ENCODE measurements at regions not wholly inside any gene's neighbourhood (a gene's known extent, or its start where the extent isn't known, plus 50 kb on each side); places are given as distances from the start of the nearest gene placed in this dataset.

DNA sequence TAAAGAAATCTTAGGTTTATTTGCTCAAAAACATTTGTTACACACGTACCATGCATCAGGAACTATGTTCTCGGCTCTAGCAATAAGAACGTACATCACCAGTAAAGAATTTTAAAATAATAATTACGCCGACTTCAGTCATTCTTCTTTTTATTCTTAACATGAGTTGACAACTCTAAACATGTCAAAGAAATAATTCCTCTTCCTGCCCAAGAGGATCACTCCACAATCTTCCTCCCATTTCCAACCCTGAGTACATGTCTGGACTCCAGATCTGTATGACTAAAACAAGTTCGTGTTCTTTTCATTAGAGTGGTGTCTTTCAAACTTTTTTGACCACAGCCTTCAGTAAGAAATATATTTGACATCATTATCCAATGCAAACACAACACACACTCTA is 201.6 kb upstream of the GRIA3 start:
- TF ChIP-seq, protein P1, sequence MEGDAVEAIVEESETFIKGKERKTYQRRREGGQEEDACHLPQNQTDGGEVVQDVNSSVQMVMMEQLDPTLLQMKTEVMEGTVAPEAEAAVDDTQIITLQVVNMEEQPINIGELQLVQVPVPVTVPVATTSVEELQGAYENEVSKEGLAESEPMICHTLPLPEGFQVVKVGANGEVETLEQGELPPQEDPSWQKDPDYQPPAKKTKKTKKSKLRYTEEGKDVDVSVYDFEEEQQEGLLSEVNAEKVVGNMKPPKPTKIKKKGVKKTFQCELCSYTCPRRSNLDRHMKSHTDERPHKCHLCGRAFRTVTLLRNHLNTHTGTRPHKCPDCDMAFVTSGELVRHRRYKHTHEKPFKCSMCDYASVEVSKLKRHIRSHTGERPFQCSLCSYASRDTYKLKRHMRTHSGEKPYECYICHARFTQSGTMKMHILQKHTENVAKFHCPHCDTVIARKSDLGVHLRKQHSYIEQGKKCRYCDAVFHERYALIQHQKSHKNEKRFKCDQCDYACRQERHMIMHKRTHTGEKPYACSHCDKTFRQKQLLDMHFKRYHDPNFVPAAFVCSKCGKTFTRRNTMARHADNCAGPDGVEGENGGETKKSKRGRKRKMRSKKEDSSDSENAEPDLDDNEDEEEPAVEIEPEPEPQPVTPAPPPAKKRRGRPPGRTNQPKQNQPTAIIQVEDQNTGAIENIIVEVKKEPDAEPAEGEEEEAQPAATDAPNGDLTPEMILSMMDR (IDR thresholded peaks at IDR 0.05), result no peak
- TF ChIP-seq POLR2A (IDR thresholded peaks at IDR 0.05) (no peak), POLR2AphosphoS5 (IDR thresholded peaks at IDR 0.05) (no peak)
